Neutrophil (primary cell): ENCODE measurements at regions not wholly inside any gene's neighbourhood (a gene's known extent, or its start where the extent isn't known, plus 50 kb on each side); places are given as distances from the start of the nearest gene placed in this dataset.

Source experiments
- H3K27ac ChIP-seq: fragments of 200-600 bp; sonication (generic); 2 replicates; pipeline ENCODE4 v1.5.1; 2016; ENCODE audit warnings: mild to moderate bottlenecking, moderate library complexity
- H3K27me3 ChIP-seq: fragments of 200-600 bp; sonication (generic); 2 replicates; pipeline ENCODE4 v1.6.0; 2016; ENCODE audit warnings: mild to moderate bottlenecking
- H3K36me3 ChIP-seq: fragments of 200-600 bp; sonication (generic); 2 replicates; pipeline ENCODE4 v1.5.1; 2017
- H3K4me1 ChIP-seq, 2 experiments: fragments of 200-600 bp in 1 of 2; sonication (generic) in 1 of 2; 1 replicate in 1 of 2; 2 replicates in 1 of 2; pipeline versions ENCODE4 v1.5.1 to v1.6.1; 2013 to 2016; ENCODE audit warnings: low read depth in 1 of 2, low read length in 1 of 2, mild to moderate bottlenecking in 1 of 2, moderate library complexity in 1 of 2; ENCODE audit not compliant: control insufficient read depth in 1 of 2, insufficient read depth in 1 of 2
- H3K4me3 ChIP-seq, 2 experiments: fragments of 200-600 bp in 1 of 2; sonication (generic) in 1 of 2; 1 replicate in 1 of 2; 2 replicates in 1 of 2; pipeline ENCODE4 v1.5.1; 2013 to 2016; ENCODE audit warnings: low read depth in 1 of 2, low read length in 1 of 2, mild to moderate bottlenecking in 1 of 2, moderate library complexity in 1 of 2
- H3K9me3 ChIP-seq: fragments of 200-600 bp; sonication (generic); 2 replicates; pipeline ENCODE4 v1.5.1; 2016
- TF ChIP-seq, protein P1 (sequence below): fragments of 200-600 bp; sonication (generic); IDR thresholded peaks from 2 replicates; pipeline ENCODE4 v1.5.1; 2016; ENCODE audit warnings: antibody characterized with exemption

DNA sequence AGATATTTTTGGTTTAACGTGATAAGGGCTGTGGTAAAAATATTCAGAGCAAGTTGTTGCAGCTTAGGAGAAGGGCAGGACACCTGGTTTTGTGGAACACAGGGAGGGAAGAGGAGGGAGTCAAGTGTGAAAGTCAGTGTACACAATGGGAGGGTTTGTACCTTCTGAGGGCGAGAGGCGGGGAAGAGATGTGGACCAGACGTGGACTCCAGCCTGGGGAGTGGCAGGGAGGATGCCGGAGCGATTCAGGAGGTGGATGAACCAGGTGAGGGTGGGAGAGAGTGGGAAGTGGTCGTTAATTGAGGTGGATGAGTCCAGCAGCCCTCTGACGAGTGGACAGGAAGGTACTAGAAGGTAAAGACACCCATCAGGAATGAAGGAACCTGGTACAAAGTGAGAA, 52.2 kb upstream of the IRF2BP2 start:
- TF ChIP-seq, protein P1, sequence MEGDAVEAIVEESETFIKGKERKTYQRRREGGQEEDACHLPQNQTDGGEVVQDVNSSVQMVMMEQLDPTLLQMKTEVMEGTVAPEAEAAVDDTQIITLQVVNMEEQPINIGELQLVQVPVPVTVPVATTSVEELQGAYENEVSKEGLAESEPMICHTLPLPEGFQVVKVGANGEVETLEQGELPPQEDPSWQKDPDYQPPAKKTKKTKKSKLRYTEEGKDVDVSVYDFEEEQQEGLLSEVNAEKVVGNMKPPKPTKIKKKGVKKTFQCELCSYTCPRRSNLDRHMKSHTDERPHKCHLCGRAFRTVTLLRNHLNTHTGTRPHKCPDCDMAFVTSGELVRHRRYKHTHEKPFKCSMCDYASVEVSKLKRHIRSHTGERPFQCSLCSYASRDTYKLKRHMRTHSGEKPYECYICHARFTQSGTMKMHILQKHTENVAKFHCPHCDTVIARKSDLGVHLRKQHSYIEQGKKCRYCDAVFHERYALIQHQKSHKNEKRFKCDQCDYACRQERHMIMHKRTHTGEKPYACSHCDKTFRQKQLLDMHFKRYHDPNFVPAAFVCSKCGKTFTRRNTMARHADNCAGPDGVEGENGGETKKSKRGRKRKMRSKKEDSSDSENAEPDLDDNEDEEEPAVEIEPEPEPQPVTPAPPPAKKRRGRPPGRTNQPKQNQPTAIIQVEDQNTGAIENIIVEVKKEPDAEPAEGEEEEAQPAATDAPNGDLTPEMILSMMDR, result no peak
- Histone ChIP-seq H3K9me3 (no peaks in the 10 kb centered on the region), H3K4me1 (peaks cover 32 to 33% of the 10 kb centered on the region in 2 experiments), H3K4me3 (no peak overlapping the region), H3K27me3 (no peaks in the 10 kb centered on the region), H3K36me3 (no peaks in the 10 kb centered on the region), H3K27ac (peak overlapping the region; percentile 64)

DNA sequence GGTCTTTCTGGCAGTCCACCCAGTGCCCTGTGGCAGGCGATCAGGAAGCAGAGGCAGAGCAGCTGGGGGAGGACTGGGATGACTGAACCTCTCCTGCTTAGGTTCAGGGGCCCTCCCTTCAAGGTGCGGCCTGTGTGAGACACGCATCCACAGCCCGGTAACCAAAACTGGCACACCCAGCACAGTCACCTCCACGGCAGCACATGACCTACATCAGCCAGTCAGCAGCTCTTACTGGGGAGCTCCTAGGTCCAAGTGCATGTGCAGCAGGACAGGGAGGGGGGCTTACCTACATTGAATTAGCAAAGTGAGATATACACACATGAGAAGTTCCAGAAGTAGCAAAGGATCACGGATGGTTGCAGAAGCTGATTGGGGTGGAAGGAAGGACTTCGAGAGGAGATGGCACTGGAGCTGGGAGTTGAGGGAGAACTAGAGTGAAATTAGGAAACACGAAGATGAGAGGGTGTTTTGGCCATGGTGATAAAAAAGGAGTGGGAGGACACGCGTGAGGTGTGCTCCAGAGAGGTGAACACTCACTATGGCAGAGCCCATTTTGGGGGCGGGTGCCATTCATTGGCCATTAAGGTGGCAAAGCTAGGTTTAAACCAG, 51.4 kb upstream of the IRF2BP2 start:
- Histone ChIP-seq H3K4me3 (no peak overlapping the region), H3K27ac (no peak overlapping the region), H3K4me1 (peaks cover 39 to 40% of the 10 kb centered on the region in 2 experiments), H3K9me3 (no peaks in the 10 kb centered on the region), H3K27me3 (no peaks in the 10 kb centered on the region), H3K36me3 (no peaks in the 10 kb centered on the region)
- TF ChIP-seq, protein P1, result no peak

DNA sequence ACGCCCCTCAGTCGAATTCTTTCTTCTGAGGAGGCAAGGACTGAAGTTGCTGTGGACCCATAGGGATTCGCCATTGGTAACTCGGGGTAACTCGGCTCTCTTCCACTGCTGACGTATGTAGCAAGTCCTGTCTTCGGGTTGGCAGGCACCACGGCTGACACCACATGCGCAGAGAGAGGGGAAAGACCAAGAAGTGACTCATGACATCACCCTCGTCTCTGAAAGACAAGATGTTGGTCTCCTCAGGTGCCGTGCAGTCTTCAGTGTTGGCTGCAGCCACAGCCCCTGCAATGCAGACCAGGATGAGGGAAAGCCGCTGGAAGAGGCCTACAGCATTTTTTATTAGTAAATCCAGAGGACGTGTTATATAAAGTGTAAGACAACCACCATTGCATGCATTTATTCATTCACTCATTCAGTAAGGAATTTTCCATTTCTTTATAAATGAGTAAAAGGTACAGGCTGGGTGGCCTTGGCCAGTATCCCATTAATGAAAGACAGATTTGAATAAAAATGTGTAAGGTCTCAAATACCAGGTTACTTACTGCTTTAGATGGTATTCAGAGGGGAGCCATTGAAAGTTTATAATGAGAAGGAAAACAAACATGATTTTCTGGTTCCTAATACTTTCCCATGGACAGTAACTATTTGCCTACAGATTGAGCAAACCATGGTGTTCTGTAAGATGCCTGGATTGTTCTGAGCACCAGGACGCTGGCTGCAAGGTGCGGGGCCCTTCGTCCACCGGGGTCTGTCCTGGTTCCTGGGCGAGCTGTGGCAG, 50.7 kb upstream of the IRF2BP2 start:
- no peak overlapping the region for H3K27ac ChIP-seq
- no peaks in the 10 kb centered on the region for H3K9me3 ChIP-seq
- TF ChIP-seq, protein P1, result no peak
- H3K4me3 ChIP-seq, result no peak overlapping the region
- H3K36me3 ChIP-seq, result no peaks in the 10 kb centered on the region
- H3K27me3 ChIP-seq, result no peaks in the 10 kb centered on the region
- peaks cover 40 to 42% of the 10 kb centered on the region in 2 experiments for H3K4me1 ChIP-seq
